Ascending aorta (tissue), 2 donors: ENCODE measurements at regions not wholly inside any gene's neighbourhood (a gene's known extent, or its start where the extent isn't known, plus 50 kb on each side); places are given as distances from the start of the nearest gene placed in this dataset.

Experiments
- DNase-seq, 2 donors: peaks; one replicate each; pipeline ENCODE4 v3.0.0-alpha.2; 2019; ENCODE audit warnings: low spot score in 2 of 2
- H3K27ac ChIP-seq, 2 donors: fragments of 200-600 bp; sonication (generic); one replicate each; pipeline ENCODE4 v1.5.1; 2016 to 2017; ENCODE audit warnings: mild to moderate bottlenecking in 1 of 2
- H3K27me3 ChIP-seq: fragments of 200-600 bp; sonication (generic); one replicate; pipeline ENCODE4 v1.5.1; 2017
- H3K36me3 ChIP-seq, 2 donors: fragments of 200-600 bp; sonication (generic); one replicate each; pipeline ENCODE4 v1.5.1; 2016
- H3K4me1 ChIP-seq, 2 donors: fragments of 200-600 bp; sonication (generic); one replicate each; pipeline ENCODE4 v1.5.1; 2016 to 2017; ENCODE audit warnings: mild to moderate bottlenecking in 1 of 2
- H3K4me3 ChIP-seq, 2 donors: fragments of 200-600 bp; sonication (generic); one replicate each; pipeline ENCODE4 v1.5.1; 2016 to 2017; ENCODE audit warnings: mild to moderate bottlenecking in 1 of 2
- H3K9me3 ChIP-seq, 2 donors: fragments of 200-600 bp; sonication (generic); one replicate each; pipeline ENCODE4 v1.5.1; 2016
- CTCF ChIP-seq, 3 experiments: fragments of 200-600 bp in 2 of 3; fragments of 450-650 bp in 1 of 3; sonication (generic) in 2 of 3; IDR thresholded peaks; one replicate each; pipeline ENCODE4 v1.5.1; 2016 to 2019; ENCODE audit warnings: antibody characterized with exemption in 3 of 3, mild to moderate bottlenecking in 1 of 3, moderate library complexity in 1 of 3
- intact Hi-C: fragments of 100-400 bp; cut with DNase I; formaldehyde crosslinking; loops from one replicate; pipeline ENCODE4 v1.15.1; 2023

GRCh38 chr13:31882794-31883193 lies 143.5 kb downstream of the RXFP2 start:
- TF ChIP-seq CTCF (IDR thresholded peaks at IDR 0.05), result no peak
- no peaks in the 10 kb centered on the region for H3K36me3 ChIP-seq
- H3K4me3 ChIP-seq, result no peak overlapping the region
- intact Hi-C loops, result loop anchor here (10.0 kb wide), 1 partner anchor 128 kb away; no protein-coding TSS in a partner anchor
- DNase-seq, result no peak
- H3K27ac ChIP-seq, result peak overlapping the region in 1 of 2 donors; percentile 58
- H3K9me3 ChIP-seq, result no peaks in the 10 kb centered on the region
- H3K27me3 ChIP-seq, result no peaks in the 10 kb centered on the region
- peaks cover 0 to 43% of the 10 kb centered on the region in 2 donors for H3K4me1 ChIP-seq

- Histone ChIP-seq H3K4me1 (peaks cover 0 to 49% of the 10 kb centered on the region in 2 donors), H3K27me3 (no peaks in the 10 kb centered on the region), H3K36me3 (no peaks in the 10 kb centered on the region), H3K9me3 (no peaks in the 10 kb centered on the region), H3K4me3 (no peak overlapping the region), H3K27ac (peak overlapping the region; percentile 13 to 33)
- no peak for TF ChIP-seq CTCF (IDR thresholded peaks at IDR 0.05)
- DNase-seq, result no peak
- intact Hi-C loops, result loop anchor here (10.0 kb wide), 1 partner anchor 130 kb away; no protein-coding TSS in a partner anchor
Measured at GRCh38 chr13:31884556-31884955, 145.2 kb downstream of the RXFP2 start.

- no peak for DNase-seq
- Histone ChIP-seq H3K9me3 (no peaks in the 10 kb centered on the region), H3K36me3 (no peaks in the 10 kb centered on the region), H3K4me1 (peaks cover 0 to 54% of the 10 kb centered on the region in 2 donors), H3K27ac (peak overlapping the region in 1 of 2 donors; percentile 2), H3K4me3 (no peak overlapping the region), H3K27me3 (no peaks in the 10 kb centered on the region)
- TF ChIP-seq CTCF (IDR thresholded peaks at IDR 0.05), result no peak
- intact Hi-C loops, result loop anchor here (10.0 kb wide), 1 partner anchor 131 kb away; no protein-coding TSS in a partner anchor
Measured at GRCh38 chr13:31885994-31886393, 145.6 kb upstream of the FRY start.

- Histone ChIP-seq H3K9me3 (no peaks in the 10 kb centered on the region), H3K36me3 (no peaks in the 10 kb centered on the region), H3K27me3 (no peaks in the 10 kb centered on the region), H3K4me1 (peaks cover 0 to 54% of the 10 kb centered on the region in 2 donors), H3K27ac (peak overlapping the region; percentile 26 to 59), H3K4me3 (no peak overlapping the region)
- TF ChIP-seq CTCF (IDR thresholded peaks at IDR 0.05), result no peak
- DNase-seq, result no peak
- intact Hi-C loops, result loop anchor here (10.0 kb wide), 1 partner anchor 132 kb away; no protein-coding TSS in a partner anchor
Measured at GRCh38 chr13:31887286-31887685, 144.3 kb upstream of the FRY start.

- TF ChIP-seq CTCF (IDR thresholded peaks at IDR 0.05), result no peak
- Histone ChIP-seq H3K4me1 (peaks cover 0 to 52% of the 10 kb centered on the region in 2 donors), H3K27me3 (no peaks in the 10 kb centered on the region), H3K4me3 (no peak overlapping the region), H3K36me3 (no peaks in the 10 kb centered on the region), H3K27ac (peak overlapping the region in 1 of 2 donors; percentile 58), H3K9me3 (no peaks in the 10 kb centered on the region)
- intact Hi-C loops, result no loop called here
- DNase-seq, result no peak
Measured at GRCh38 chr13:31890946-31891345, 140.6 kb upstream of the FRY start.

GRCh38 chr13:31891472-31891871 lies 140.1 kb upstream of the FRY start:
- no peak overlapping the region for H3K4me3 ChIP-seq
- H3K36me3 ChIP-seq, result no peaks in the 10 kb centered on the region
- peak overlapping the region; percentile 58 to 60 for H3K27ac ChIP-seq
- intact Hi-C loops, result no loop called here
- H3K27me3 ChIP-seq, result no peaks in the 10 kb centered on the region
- DNase-seq, result no peak
- H3K4me1 ChIP-seq, result peaks cover 1 to 53% of the 10 kb centered on the region in 2 donors
- no peaks in the 10 kb centered on the region for H3K9me3 ChIP-seq
- no peak for TF ChIP-seq CTCF (IDR thresholded peaks at IDR 0.05)
